ENCODE measurements at regions not wholly inside any gene's neighbourhood (a gene's known extent, or its start where the extent isn't known, plus 50 kb on each side); places are given as distances from the start of the nearest gene placed in this dataset.

- Histone ChIP-seq H3K9me3 (ENCODE audit: low read length) (no peaks in the 10 kb centered on the region), H3K4me3 (ENCODE audit: low read length) (no peak overlapping the region), H3K27me3 (ENCODE audit: low read length) (no peaks in the 10 kb centered on the region), H4K20me1 (ENCODE audit: low read length) (no peaks in the 10 kb centered on the region), H3F3A (ENCODE audit: low read length, unreplicated experiment) (no peaks in the 10 kb centered on the region), H3K4me1 (ENCODE audit: insufficient read depth, low read length) (no peaks in the 10 kb centered on the region), H3K79me2 (ENCODE audit: low read length) (no peaks in the 10 kb centered on the region), H3K4me2 (ENCODE audit: low read length) (no peak overlapping the region), H2AFZ (ENCODE audit: low read length) (no peak overlapping the region), H3K9me2 (replicated peaks; ENCODE audit: low read length) (no peaks in the 10 kb centered on the region), H3K27ac (ENCODE audit: low read length) (no peak overlapping the region), H3K9ac (ENCODE audit: low read length) (no peak overlapping the region), H3K36me3 (ENCODE audit: low read depth, low read length) (no peaks in the 10 kb centered on the region)
- ATAC-seq (no peak), DNase-seq (no peak)
- POLR2A ChIA-PET (ENCODE audit: unreplicated experiment), result no interaction called here
- CTCF ChIA-PET, result no interaction called here
- intact Hi-C loops (cut with micrococcal nuclease), result no loop called here
- no TSS peak for BruUV-seq (replicated peaks)
- TF ChIP-seq EZH2phosphoT487 (IDR thresholded peaks at IDR 0.05; ENCODE audit: borderline replicate concordance, low read length) (no peak), EZH2 (IDR thresholded peaks at IDR 0.05; ENCODE audit: low read length, unreplicated experiment) (no peak), CTCF (conservative IDR thresholded peaks at IDR 0.05; ENCODE audit: low read depth, low read length) (no peak)
Measured at GRCh38 chr22:48511781-48512327, 1315.8 kb downstream of the BRD1 start.

GRCh38 chr22:48511211-48511610 is 1316.5 kb downstream of the BRD1 start:
- Histone ChIP-seq H3K9me2 (replicated peaks; ENCODE audit: low read length) (no peaks in the 10 kb centered on the region), H3K4me2 (ENCODE audit: low read length) (no peak overlapping the region), H3K4me3 (ENCODE audit: low read length) (no peak overlapping the region), H3K9me3 (ENCODE audit: low read length) (no peaks in the 10 kb centered on the region), H3K4me1 (ENCODE audit: insufficient read depth, low read length) (no peaks in the 10 kb centered on the region), H2AFZ (ENCODE audit: low read length) (no peak overlapping the region), H4K20me1 (ENCODE audit: low read length) (no peaks in the 10 kb centered on the region), H3K27ac (ENCODE audit: low read length) (no peak overlapping the region), H3K36me3 (ENCODE audit: low read depth, low read length) (no peaks in the 10 kb centered on the region), H3K27me3 (ENCODE audit: low read length) (no peaks in the 10 kb centered on the region), H3F3A (ENCODE audit: low read length, unreplicated experiment) (no peaks in the 10 kb centered on the region), H3K9ac (ENCODE audit: low read length) (no peak overlapping the region), H3K79me2 (ENCODE audit: low read length) (no peaks in the 10 kb centered on the region)
- TF ChIP-seq EZH2phosphoT487 (IDR thresholded peaks at IDR 0.05; ENCODE audit: borderline replicate concordance, low read length) (no peak), CTCF (conservative IDR thresholded peaks at IDR 0.05; ENCODE audit: low read depth, low read length) (no peak), EZH2 (IDR thresholded peaks at IDR 0.05; ENCODE audit: low read length, unreplicated experiment) (no peak)
- ChIA-PET POLR2A (ENCODE audit: unreplicated experiment) (no interaction called here), CTCF (no interaction called here)
- intact Hi-C loops (cut with micrococcal nuclease), result no loop called here
- DNase-seq (no peak), ATAC-seq (no peak)
- no TSS peak for BruUV-seq (replicated peaks)

- intact Hi-C loops (cut with micrococcal nuclease), result no loop called here
- DNase-seq, result no peak
- Histone ChIP-seq H3F3A (ENCODE audit: low read length, unreplicated experiment) (no peaks in the 10 kb centered on the region), H3K4me1 (ENCODE audit: insufficient read depth, low read length) (no peaks in the 10 kb centered on the region), H3K9me3 (ENCODE audit: low read length) (no peaks in the 10 kb centered on the region), H3K36me3 (ENCODE audit: low read depth, low read length) (no peaks in the 10 kb centered on the region), H3K79me2 (ENCODE audit: low read length) (no peaks in the 10 kb centered on the region), H3K27me3 (ENCODE audit: low read length) (no peaks in the 10 kb centered on the region), H3K9ac (ENCODE audit: low read length) (no peak overlapping the region), H2AFZ (ENCODE audit: low read length) (no peak overlapping the region), H4K20me1 (ENCODE audit: low read length) (no peaks in the 10 kb centered on the region), H3K27ac (ENCODE audit: low read length) (no peak overlapping the region), H3K9me2 (replicated peaks; ENCODE audit: low read length) (no peaks in the 10 kb centered on the region), H3K4me2 (ENCODE audit: low read length) (no peak overlapping the region), H3K4me3 (ENCODE audit: low read length) (no peak overlapping the region)
- POLR2A ChIA-PET (ENCODE audit: unreplicated experiment), result no interaction called here
- TF ChIP-seq EZH2 (IDR thresholded peaks at IDR 0.05; ENCODE audit: low read length, unreplicated experiment), result no peak
- no peak for TF ChIP-seq CTCF (conservative IDR thresholded peaks at IDR 0.05; ENCODE audit: low read depth, low read length)
- TF ChIP-seq EZH2phosphoT487 (IDR thresholded peaks at IDR 0.05; ENCODE audit: borderline replicate concordance, low read length), result no peak
- CTCF ChIA-PET, result no interaction called here
- no peak for ATAC-seq
- BruUV-seq (replicated peaks), result no TSS peak
Measured at GRCh38 chr22:48510599-48510998, 1317.1 kb downstream of the BRD1 start.

Data from PC-3 (cell line).